K562 (cell line): ENCODE measurements at regions not wholly inside any gene's neighbourhood (a gene's known extent, or its start where the extent isn't known, plus 50 kb on each side); places are given as distances from the start of the nearest gene placed in this dataset.

ENCODE experiments used
- ATAC-seq: fragments of 200-7000 bp; cut with Tn5 transposase; 3 replicates; pipeline ENCODE4 v1.9.1; 2020; ENCODE audit warnings: moderate library complexity
- BruUV-seq: library from RNA; stranded (reverse); fragments of 400-500 nt; replicated peaks from 2 replicates; lab custom pipeline; 2021; lab: Mats Ljungman, UMichigan
- CTCF ChIA-PET: fragments of 300-600 bp; formaldehyde crosslinking; extraction: SDS; loops from one replicate; lab custom pipeline; 2021; ENCODE audit warnings: low intra/inter-chr PET ratio; lab: Yijun Ruan, JAX
- POLR2A ChIA-PET: fragments of 300-600, 350-650 bp; sonication (Branson Sonifier 250); formaldehyde crosslinking; extraction: SDS; loops from one replicate; lab custom pipeline; 2021; ENCODE audit warnings: antibody characterized with exemption, inconsistent platforms; lab: Yijun Ruan, JAX
- DNase-seq, 4 experiments: peaks; one replicate each; pipeline versions ENCODE4 v3.0.0 to v3.0.0-alpha.2; 2011 to 2018; ENCODE audit warnings: low spot score in 3 of 4, mixed read lengths in 3 of 4; ENCODE audit errors: extremely low read depth in 1 of 4
- FAIRE-seq: peaks from 2 replicates; lab custom pipeline; 2011; peaks lifted over from hg19 to GRCh38; lab: Jason Lieb, UNC
- H2AFZ ChIP-seq: 2 replicates; pipeline ENCODE4 v1.6.0; 2011; ENCODE audit warnings: low read depth, low read length, control low read depth, inconsistent platforms
- H3K27ac ChIP-seq: fragments of 200-600 bp; 3 replicates; pipeline ENCODE4 v1.8.0; 2011; ENCODE audit warnings: low read depth, mild to moderate bottlenecking, control low read depth, inconsistent platforms, low read length, moderate library complexity, mixed read lengths; ENCODE audit errors: extremely low read depth
- H3K27me3 ChIP-seq, 2 experiments: fragments of 300-600 bp in 1 of 2; 2 replicates in 1 of 2; 3 replicates in 1 of 2; pipeline versions ENCODE4 v1.6.0 to v1.8.0; 2011; ENCODE audit warnings: inconsistent platforms in 2 of 2, low read length in 2 of 2, mild to moderate bottlenecking in 1 of 2, mixed read lengths in 1 of 2, moderate library complexity in 1 of 2; ENCODE audit not compliant: control insufficient read depth in 2 of 2, insufficient read depth in 2 of 2
- H3K36me3 ChIP-seq: fragments of 300-600 bp; 3 replicates; pipeline ENCODE4 v1.8.0; 2011; ENCODE audit warnings: mild to moderate bottlenecking, low read length, inconsistent platforms; ENCODE audit not compliant: control insufficient read depth, insufficient read depth
- H3K4me1 ChIP-seq, 2 experiments: fragments of 200-600 bp in 1 of 2; replicated peaks in 1 of 2; 2 replicates in 1 of 2; 3 replicates in 1 of 2; pipeline versions ENCODE4 v1.5.1 to v1.8.0; 2011; ENCODE audit warnings: inconsistent platforms in 2 of 2, low read length in 2 of 2, mild to moderate bottlenecking in 1 of 2, mixed read lengths in 1 of 2, moderate library complexity in 1 of 2; ENCODE audit not compliant: control insufficient read depth in 2 of 2, insufficient read depth in 2 of 2
- H3K4me2 ChIP-seq: 2 replicates; pipeline ENCODE4 v1.6.1; 2011; ENCODE audit warnings: low read length, control low read depth, inconsistent platforms, mixed read lengths; ENCODE audit not compliant: insufficient read depth
- H3K4me3 ChIP-seq: fragments of 200-600 bp; sonication (generic), shearing (Covaris generic); 2 replicates; pipeline ENCODE4 v1.5.1; 2016; ENCODE audit warnings: control low read depth, inconsistent platforms
- H3K79me2 ChIP-seq: fragments of 200-600 bp; 3 replicates; pipeline ENCODE4 v1.8.0; 2011; ENCODE audit warnings: low read length, inconsistent platforms; ENCODE audit not compliant: control insufficient read depth, insufficient read depth
- H3K9ac ChIP-seq, 2 experiments: 2 replicates each; pipeline versions ENCODE4 v1.6.0 to v1.6.1; 2011; ENCODE audit warnings: low read depth in 2 of 2, low read length in 2 of 2, control low read depth in 1 of 2, inconsistent platforms in 1 of 2, mild to moderate bottlenecking in 1 of 2, mixed read lengths in 1 of 2; ENCODE audit not compliant: insufficient read depth in 1 of 2
- H3K9me1 ChIP-seq: one replicate; pipeline ENCODE4 v1.6.0; 2011; ENCODE audit warnings: inconsistent platforms, mild to moderate bottlenecking, low read length, moderate library complexity; ENCODE audit not compliant: control insufficient read depth, insufficient read depth
- H3K9me3 ChIP-seq: replicated peaks from 2 replicates; pipeline ENCODE4 v1.5.1; 2011; ENCODE audit warnings: low read depth, low read length, inconsistent platforms; ENCODE audit not compliant: control insufficient read depth, insufficient read depth
- H4K20me1 ChIP-seq: replicated peaks from 2 replicates; pipeline ENCODE4 v1.6.1; 2011; ENCODE audit warnings: low read length, inconsistent platforms, mixed read lengths; ENCODE audit not compliant: control insufficient read depth, insufficient read depth
- CBX1 ChIP-seq: sonication (generic); IDR thresholded peaks from 2 replicates; pipeline ENCODE4 v1.6.1; 2016; ENCODE audit warnings: antibody characterized with exemption, low read depth, mild to moderate bottlenecking
- GTF2A2 ChIP-seq: IDR thresholded peaks from 2 replicates; pipeline ENCODE4 v1.6.1; 2016; ENCODE audit warnings: mild to moderate bottlenecking, missing genetic modification characterization, missing compliant biosample characterization
- KLF1 ChIP-seq: fragments of 450-650 bp; IDR thresholded peaks from 2 replicates; pipeline ENCODE4 v1.6.1; 2016; ENCODE audit warnings: missing genetic modification characterization, missing compliant biosample characterization
- OTX1 ChIP-seq: fragments of 450-650 bp; formaldehyde crosslinking; IDR thresholded peaks from 2 replicates; pipeline ENCODE4 v1.4.0; 2022; ENCODE audit warnings: mild to moderate bottlenecking
- PHB ChIP-seq: fragments of 250-450 bp; sonication (Bioruptor Pico); IDR thresholded peaks from 2 replicates; pipeline ENCODE4 v1.5.0; 2021
- PHB2 ChIP-seq: fragments of 450-650 bp; IDR thresholded peaks from 2 replicates; pipeline ENCODE4 v1.6.1; 2017; ENCODE audit warnings: low read depth
- POLR2A ChIP-seq: fragments of 450-650 bp; conservative IDR thresholded peaks from 2 replicates; pipeline ENCODE4 v1.6.1; 2016
- RAD21 ChIP-seq, 2 experiments: fragments of 250-450 bp in 1 of 2; fragments of 450-650 bp in 1 of 2; sonication (Bioruptor Pico) in 1 of 2; formaldehyde crosslinking in 1 of 2; IDR thresholded peaks in 1 of 2; conservative IDR thresholded peaks in 1 of 2; 2 replicates each; pipeline versions ENCODE4 v1.4.0 to v1.8.0; 2020 to 2022; ENCODE audit warnings: mild to moderate bottlenecking in 2 of 2, moderate library complexity in 1 of 2
- SRSF7 ChIP-seq: fragments of 200-400 bp; formaldehyde crosslinking; optimal IDR thresholded peaks from 2 replicates; pipeline ENCODE3; 2017; ENCODE audit warnings: mild to moderate bottlenecking, low read depth, low read length
- U2AF1 ChIP-seq: fragments of 200-400 bp; formaldehyde crosslinking; optimal IDR thresholded peaks from 2 replicates; pipeline ENCODE3; 2017; ENCODE audit warnings: mild to moderate bottlenecking, low read depth, low read length, moderate library complexity
- ZC3H8 ChIP-seq: fragments of 450-650 bp; IDR thresholded peaks from 2 replicates; pipeline ENCODE4 v1.6.1; 2017
- ZKSCAN3 ChIP-seq: fragments of 250-450 bp; sonication (Bioruptor Pico); IDR thresholded peaks from 2 replicates; pipeline ENCODE4 v1.4.0; 2020
- ZNF174 ChIP-seq: fragments of 250-450 bp; sonication (Bioruptor Pico); IDR thresholded peaks from 2 replicates; pipeline ENCODE4 v1.4.0; 2020; ENCODE audit warnings: mild to moderate bottlenecking
- ZNF57 ChIP-seq: fragments of 450-650 bp; formaldehyde crosslinking; IDR thresholded peaks from 2 replicates; pipeline ENCODE4 v1.4.0; 2020; ENCODE audit warnings: mild to moderate bottlenecking, moderate library complexity
- WGBS: fragments of 100-300 bp; shearing (Covaris generic); methylation state at CpG from one replicate; pipeline ENCODE4 v1.1.6; 2016; ENCODE audit warnings: low coverage, mixed read lengths; ENCODE audit not compliant: insufficient coverage; ENCODE audit errors: missing lambda C conversion rate; 5-methylcytosine and 5-hydroxymethylcytosine counted together
- in situ Hi-C: fragments of 300-500 bp; cut with MboI; formaldehyde crosslinking; loops from 4 replicates; pipeline ENCODE4 v1.15.0; 2018; ENCODE audit warnings: inconsistent platforms, mixed read lengths
- intact Hi-C: fragments of 100-400 bp; cut with micrococcal nuclease; formaldehyde crosslinking; loops from 2 replicates; pipeline ENCODE4 v1.14.2; 2022
- TF ChIP-seq, protein P1 (sequence below): fragments of 450-650 bp; IDR thresholded peaks from one replicate; pipeline ENCODE4 v1.6.1; 2018; ENCODE audit warnings: mild to moderate bottlenecking, moderate library complexity; ENCODE audit not compliant: partially characterized antibody
- TF ChIP-seq, protein P2 (sequence below): fragments of 250-450 bp; sonication (Bioruptor Pico); IDR thresholded peaks from 2 replicates; pipeline ENCODE4 v1.8.0; 2022; ENCODE audit warnings: moderate library complexity, mild to moderate bottlenecking, inconsistent platforms

DNA sequence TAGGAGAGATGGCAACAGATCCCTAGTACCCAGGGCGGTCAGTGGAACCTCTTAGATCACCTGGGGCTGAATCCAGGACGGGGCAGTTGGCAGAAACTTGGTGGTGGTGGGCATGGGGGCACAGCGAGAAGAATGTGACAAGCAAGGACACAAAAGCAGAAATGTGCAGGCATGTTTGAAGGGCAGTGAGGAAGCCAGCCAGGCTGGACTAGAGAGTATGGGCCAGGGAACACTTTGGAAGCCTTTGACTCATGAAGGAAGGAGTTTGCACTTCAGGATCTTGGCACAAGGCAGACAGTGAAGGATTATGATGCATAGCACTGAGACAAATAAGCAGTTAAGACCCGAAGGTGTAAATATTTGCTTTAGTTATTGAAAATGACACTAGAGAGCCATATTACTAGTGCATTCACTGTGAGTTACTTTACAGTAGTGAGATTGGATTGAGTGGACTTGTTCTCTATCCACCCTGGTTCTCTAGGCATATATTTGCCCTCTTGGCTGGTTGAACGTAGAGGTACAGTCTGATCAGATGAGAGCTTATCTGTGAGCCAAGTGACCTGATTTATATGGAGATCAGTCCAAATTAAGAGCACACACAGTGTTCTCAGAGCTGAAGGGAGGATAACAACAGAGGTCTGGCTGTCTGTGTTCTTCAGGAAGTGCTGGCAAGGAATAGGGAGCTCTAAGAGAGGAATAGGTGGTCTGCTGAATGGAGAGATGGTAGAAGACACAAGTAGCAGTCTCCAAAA, 210.4 kb downstream of the SNX19 start:
- intact Hi-C loops, result no loop called here
- no peak for FAIRE-seq
- no peak for DNase-seq
- H3K36me3 ChIP-seq, result no peaks in the 10 kb centered on the region
- H2AFZ ChIP-seq, result no peak overlapping the region
- no peaks in the 10 kb centered on the region for H3K9me1 ChIP-seq
- WGBS, result 3% methylated on average over 5 of the region's 5 CpGs
- ChIA-PET CTCF (no interaction called here), POLR2A (no interaction called here)
- no peak overlapping the region for H3K27ac ChIP-seq
- no TSS peak for BruUV-seq
- H3K4me1 ChIP-seq, result no peaks in the 10 kb centered on the region
- H3K9ac ChIP-seq, result no peak overlapping the region
- no peaks in the 10 kb centered on the region for H4K20me1 ChIP-seq
- no peak for TF ChIP-seq KLF1
- TF ChIP-seq ZNF174 (CRISPR knock-in tag), result no peak
- no peak for TF ChIP-seq ZKSCAN3 (CRISPR knock-in tag)
- TF ChIP-seq, protein P1, sequence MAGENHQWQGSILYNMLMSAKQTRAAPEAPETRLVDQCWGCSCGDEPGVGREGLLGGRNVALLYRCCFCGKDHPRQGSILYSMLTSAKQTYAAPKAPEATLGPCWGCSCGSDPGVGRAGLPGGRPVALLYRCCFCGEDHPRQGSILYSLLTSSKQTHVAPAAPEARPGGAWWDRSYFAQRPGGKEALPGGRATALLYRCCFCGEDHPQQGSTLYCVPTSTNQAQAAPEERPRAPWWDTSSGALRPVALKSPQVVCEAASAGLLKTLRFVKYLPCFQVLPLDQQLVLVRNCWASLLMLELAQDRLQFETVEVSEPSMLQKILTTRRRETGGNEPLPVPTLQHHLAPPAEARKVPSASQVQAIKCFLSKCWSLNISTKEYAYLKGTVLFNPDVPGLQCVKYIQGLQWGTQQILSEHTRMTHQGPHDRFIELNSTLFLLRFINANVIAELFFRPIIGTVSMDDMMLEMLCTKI, result no peak
- TF ChIP-seq SRSF7, result no peak
- TF ChIP-seq PHB (CRISPR knock-in tag), result no peak
- no peak for TF ChIP-seq CBX1
- no peak for TF ChIP-seq U2AF1
- TF ChIP-seq POLR2A, result no peak
- TF ChIP-seq ZC3H8, result no peak
- no peak for TF ChIP-seq GTF2A2
- TF ChIP-seq, protein P2, sequence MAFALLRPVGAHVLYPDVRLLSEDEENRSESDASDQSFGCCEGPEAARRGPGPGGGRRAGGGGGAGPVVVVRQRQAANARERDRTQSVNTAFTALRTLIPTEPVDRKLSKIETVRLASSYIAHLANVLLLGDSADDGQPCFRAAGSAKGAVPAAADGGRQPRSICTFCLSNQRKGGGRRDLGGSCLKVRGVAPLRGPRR (CRISPR knock-in tag), result no peak
- TF ChIP-seq OTX1 (CRISPR knock-in tag), result no peak
- no peak for TF ChIP-seq ZNF57 (CRISPR knock-in tag)
- no peak for TF ChIP-seq PHB2
- no peak for TF ChIP-seq RAD21 (CRISPR knock-in tag; conservative IDR thresholded peaks at IDR 0.05 in 1 of 2, IDR thresholded peaks at IDR 0.05 in 1 of 2)
- TF ChIP-seq, all 486 proteins: peak for 0
- no peak for ATAC-seq
- in situ Hi-C loops, result no loop called here
- Histone ChIP-seq H3K9me3 (no peaks in the 10 kb centered on the region), H3K79me2 (no peaks in the 10 kb centered on the region), H3K27me3 (no peaks in the 10 kb centered on the region), H3K4me2 (no peak overlapping the region), H3K4me3 (no peak overlapping the region)
